Bronchial epithelial cell (primary cell): ENCODE measurements at regions not wholly inside any gene's neighbourhood (a gene's known extent, or its start where the extent isn't known, plus 50 kb on each side); places are given as distances from the start of the nearest gene placed in this dataset.

ENCODE experiments used
- DNase-seq: peaks from one replicate; pipeline ENCODE4 v3.0.0-alpha.2; 2010; ENCODE audit warnings: low read depth
- FAIRE-seq: peaks from 2 replicates; lab custom pipeline; 2011; peaks lifted over from hg19 to GRCh38; lab: Jason Lieb, UNC
- H3K27me3 ChIP-seq: 2 replicates; pipeline ENCODE4 v1.5.1; 2011; ENCODE audit warnings: low read length; ENCODE audit not compliant: control insufficient read depth, insufficient read depth
- H3K36me3 ChIP-seq: 2 replicates; pipeline ENCODE4 v1.5.1; 2011; ENCODE audit warnings: low read length; ENCODE audit not compliant: control insufficient read depth, insufficient read depth
- H3K4me3 ChIP-seq: 2 replicates; pipeline ENCODE4 v1.5.1; 2011; ENCODE audit warnings: mild to moderate bottlenecking, low read depth, low read length, control low read depth
- CTCF ChIP-seq: IDR thresholded peaks from 2 replicates; pipeline ENCODE4 v1.5.1; 2011; ENCODE audit warnings: mild to moderate bottlenecking, moderate library complexity, low read length, control low read depth, inconsistent platforms; ENCODE audit not compliant: insufficient read depth, severe bottlenecking

- no peaks in the 10 kb centered on the region for H3K27me3 ChIP-seq
- no peaks in the 10 kb centered on the region for H3K36me3 ChIP-seq
- TF ChIP-seq CTCF: no peak
- no peak overlapping the region for H3K4me3 ChIP-seq
- DNase-seq (no peak), FAIRE-seq (peak; percentile 36)
Observed at GRCh38 chr2:136212426-136213378, 94.8 kb upstream of the CXCR4 start.

DNA sequence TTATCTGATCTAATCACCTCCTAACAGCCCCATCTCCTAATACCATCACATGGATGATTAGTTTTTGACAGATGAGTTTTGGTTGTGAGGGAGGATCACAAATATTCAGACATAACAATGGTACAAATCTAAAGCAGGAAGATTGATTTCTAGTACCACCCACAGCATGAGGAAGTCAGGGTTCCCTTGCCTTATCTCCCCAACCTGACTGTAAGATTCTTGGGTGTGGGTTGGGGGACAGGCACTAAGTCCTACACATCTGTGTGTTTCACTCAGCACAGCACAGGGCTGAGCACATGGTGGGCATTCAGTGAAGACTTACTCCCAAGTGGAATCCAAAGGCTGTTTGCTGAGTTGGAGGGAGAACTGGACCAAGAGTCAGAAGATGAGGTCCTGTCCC lies 93.8 kb upstream of the CXCR4 start:
- Histone ChIP-seq H3K4me3 (no peak overlapping the region), H3K27me3 (no peaks in the 10 kb centered on the region), H3K36me3 (no peaks in the 10 kb centered on the region)
- TF ChIP-seq CTCF: no peak
- DNase-seq (no peak), FAIRE-seq (no peak)

DNA sequence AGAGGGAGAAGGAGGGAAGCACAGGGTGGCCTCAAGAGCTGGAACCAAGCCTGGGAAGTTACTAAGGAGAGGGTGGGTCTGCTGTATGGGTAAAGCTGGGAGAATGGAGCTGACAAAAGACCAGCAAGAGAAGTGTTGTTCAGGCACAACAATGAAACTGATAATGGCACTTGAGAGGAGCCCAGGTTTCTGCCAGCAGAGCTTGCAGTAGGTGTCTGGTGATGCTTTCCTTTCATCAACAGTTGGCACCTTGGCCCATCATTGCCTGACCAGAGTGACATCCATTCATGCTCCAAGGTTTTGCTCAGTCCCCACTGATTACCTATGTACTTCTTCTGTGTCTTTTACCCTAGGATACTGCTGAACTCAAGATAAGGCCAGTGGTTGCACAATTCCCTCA lies 92.9 kb upstream of the CXCR4 start:
- TF ChIP-seq CTCF: no peak
- FAIRE-seq (no peak), DNase-seq (no peak)
- Histone ChIP-seq H3K27me3 (no peaks in the 10 kb centered on the region), H3K4me3 (no peak overlapping the region), H3K36me3 (no peaks in the 10 kb centered on the region)

DNA sequence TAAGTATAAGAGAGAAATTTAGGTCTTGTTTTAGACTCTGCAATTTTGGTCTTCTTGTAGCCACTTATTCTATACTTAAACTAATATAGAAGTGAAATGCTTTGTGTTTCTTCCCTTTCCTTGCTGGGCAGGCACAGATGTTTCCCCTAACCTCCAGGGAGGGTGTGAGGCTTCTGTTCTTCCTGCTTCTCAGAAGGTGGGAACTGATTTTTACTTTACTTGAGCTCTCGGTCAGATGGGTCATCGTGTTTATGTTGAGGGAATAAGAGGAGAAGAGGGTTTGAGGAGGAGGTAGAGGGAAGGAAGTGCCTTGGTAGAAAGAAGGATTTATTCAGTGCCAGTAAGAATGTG lies 92.5 kb upstream of the CXCR4 start:
- H3K36me3 ChIP-seq: no peaks in the 10 kb centered on the region
- H3K27me3 ChIP-seq: no peaks in the 10 kb centered on the region
- DNase-seq (no peak), FAIRE-seq (no peak)
- TF ChIP-seq CTCF: no peak
- H3K4me3 ChIP-seq: no peak overlapping the region

DNA sequence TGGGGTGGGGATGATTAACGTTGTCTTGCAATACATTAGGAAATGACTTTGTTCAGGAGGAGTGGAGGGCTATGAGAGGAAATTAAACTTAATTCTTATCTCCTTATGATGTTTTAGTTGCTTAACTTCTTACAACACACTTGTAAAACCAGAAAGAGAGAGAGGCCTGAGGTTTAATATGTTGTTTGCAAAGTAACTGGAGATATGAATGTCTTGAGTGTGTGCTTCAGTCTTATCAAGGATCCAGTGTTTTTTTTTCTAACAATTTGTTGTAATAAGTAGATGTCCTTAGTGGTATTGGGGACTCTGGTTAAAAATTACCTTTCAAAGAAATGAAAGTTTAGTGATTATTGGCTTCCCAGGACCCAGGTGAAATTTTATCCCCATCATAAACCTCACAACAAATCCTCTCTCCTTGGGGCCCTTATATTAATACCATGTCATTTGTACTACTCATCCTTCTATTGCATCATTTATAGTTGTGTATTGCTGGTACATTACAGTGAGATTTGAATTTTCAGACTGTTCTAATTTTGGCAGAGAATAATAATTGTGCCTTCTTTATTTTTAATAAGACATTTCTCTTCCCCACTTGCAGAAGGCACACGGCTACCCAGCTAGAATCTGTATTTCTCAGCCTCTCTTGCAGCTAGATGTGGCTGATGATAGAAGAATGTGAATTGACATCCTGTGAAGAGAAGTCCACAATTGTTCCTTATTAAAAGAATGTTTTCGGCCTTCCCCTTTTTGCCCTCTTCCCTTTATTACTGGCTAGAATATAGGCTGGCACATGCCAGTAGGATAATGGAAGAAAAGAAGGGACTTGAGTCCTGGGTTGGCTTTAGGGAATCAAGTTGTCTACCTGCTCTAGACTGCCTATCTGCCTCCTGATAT lies 91.9 kb upstream of the CXCR4 start:
- no peak for FAIRE-seq
- H3K27me3 ChIP-seq: no peaks in the 10 kb centered on the region

More for the DNA sequence above, 91.9 kb upstream of the CXCR4 start:
- Histone ChIP-seq H3K4me3 (no peak overlapping the region), H3K36me3 (no peaks in the 10 kb centered on the region)
- no peak for DNase-seq
- no peak for TF ChIP-seq CTCF
